ENCODE measurements at regions not wholly inside any gene's neighbourhood (a gene's known extent, or its start where the extent isn't known, plus 50 kb on each side); places are given as distances from the start of the nearest gene placed in this dataset.

DNA sequence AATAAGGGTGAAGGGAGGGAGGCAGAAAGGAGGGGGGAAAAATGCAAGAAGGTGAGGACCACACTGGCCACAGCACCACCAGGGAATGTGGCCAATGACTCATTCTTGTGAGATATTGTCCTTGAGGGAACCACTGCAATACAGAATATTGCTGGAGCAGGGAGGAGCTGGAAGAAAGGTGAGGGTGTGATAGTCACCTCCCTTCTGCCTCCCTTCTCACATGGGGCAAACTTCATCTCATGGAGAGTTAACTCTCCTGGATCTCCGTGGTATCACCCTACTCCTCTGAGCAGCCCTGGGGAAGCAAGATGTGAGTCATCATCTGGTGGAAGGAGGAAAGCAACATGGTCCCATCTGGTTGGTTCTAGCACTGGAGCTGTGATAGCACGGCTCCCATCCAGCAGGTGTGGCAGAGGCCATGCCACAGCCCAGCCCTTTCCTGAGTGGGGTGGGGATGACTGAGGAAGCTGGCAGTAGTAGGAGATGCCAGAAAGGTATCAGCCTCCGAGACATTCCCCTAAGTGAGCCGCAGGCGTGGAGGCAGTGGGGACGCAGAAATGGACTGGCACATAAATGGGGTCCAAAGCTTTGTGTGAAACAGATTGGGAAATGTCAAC lies 115.9 kb upstream of the LPP start:
- TF ChIP-seq, protein P1, sequence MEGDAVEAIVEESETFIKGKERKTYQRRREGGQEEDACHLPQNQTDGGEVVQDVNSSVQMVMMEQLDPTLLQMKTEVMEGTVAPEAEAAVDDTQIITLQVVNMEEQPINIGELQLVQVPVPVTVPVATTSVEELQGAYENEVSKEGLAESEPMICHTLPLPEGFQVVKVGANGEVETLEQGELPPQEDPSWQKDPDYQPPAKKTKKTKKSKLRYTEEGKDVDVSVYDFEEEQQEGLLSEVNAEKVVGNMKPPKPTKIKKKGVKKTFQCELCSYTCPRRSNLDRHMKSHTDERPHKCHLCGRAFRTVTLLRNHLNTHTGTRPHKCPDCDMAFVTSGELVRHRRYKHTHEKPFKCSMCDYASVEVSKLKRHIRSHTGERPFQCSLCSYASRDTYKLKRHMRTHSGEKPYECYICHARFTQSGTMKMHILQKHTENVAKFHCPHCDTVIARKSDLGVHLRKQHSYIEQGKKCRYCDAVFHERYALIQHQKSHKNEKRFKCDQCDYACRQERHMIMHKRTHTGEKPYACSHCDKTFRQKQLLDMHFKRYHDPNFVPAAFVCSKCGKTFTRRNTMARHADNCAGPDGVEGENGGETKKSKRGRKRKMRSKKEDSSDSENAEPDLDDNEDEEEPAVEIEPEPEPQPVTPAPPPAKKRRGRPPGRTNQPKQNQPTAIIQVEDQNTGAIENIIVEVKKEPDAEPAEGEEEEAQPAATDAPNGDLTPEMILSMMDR (IDR thresholded peaks at IDR 0.05; ENCODE audit: insufficient read depth, low read depth, low read length) = no peak
- Histone ChIP-seq H3K36me3 (ENCODE audit: control insufficient read depth, insufficient read depth, low read length) (no peaks in the 10 kb centered on the region), H3K27me3 (ENCODE audit: control insufficient read depth, insufficient read depth, low read length) (no peaks in the 10 kb centered on the region), H3K4me3 (ENCODE audit: low read depth, low read length) (no peak overlapping the region)
- ChIA-PET CTCF (interaction anchor here (1.7 kb wide), 1 partner anchor 14 kb away, joined by 4 read pairs; no protein-coding TSS in a partner anchor), POLR2A (no interaction called here)
- no peak for DNase-seq (ENCODE audit: low read depth)

DNA sequence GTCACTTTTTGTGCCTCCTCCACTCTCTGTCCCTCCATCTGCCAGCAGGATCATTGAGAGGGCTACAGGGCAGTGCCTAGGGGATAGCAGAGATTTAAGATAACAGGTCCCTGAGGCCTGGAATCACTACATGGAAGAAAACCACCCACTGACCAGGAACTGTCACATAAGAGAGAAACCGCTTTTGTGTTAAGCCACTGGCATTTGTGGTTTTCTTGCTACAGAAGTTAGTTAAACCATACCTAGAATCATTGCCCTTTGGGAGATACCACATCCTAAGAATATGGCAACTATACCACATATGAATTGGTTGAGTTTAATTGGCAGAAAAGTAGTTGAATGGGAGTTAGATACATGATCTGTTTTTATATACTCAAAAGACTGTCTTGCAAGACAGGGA lies 112.8 kb upstream of the LPP start:
- TF ChIP-seq, protein P1 (IDR thresholded peaks at IDR 0.05; ENCODE audit: insufficient read depth, low read depth, low read length) = no peak
- Histone ChIP-seq H3K4me3 (ENCODE audit: low read depth, low read length) (no peak overlapping the region), H3K27me3 (ENCODE audit: control insufficient read depth, insufficient read depth, low read length) (no peaks in the 10 kb centered on the region; the same call in 1 of the 2 replicates), H3K36me3 (ENCODE audit: control insufficient read depth, insufficient read depth, low read length) (no peaks in the 10 kb centered on the region)
- CTCF ChIA-PET = interaction anchor here (1.2 kb wide), 1 partner anchor 8 kb away, joined by 4 read pairs; no protein-coding TSS in a partner anchor
- POLR2A ChIA-PET = no interaction called here
- no peak for DNase-seq (ENCODE audit: low read depth)

DNA sequence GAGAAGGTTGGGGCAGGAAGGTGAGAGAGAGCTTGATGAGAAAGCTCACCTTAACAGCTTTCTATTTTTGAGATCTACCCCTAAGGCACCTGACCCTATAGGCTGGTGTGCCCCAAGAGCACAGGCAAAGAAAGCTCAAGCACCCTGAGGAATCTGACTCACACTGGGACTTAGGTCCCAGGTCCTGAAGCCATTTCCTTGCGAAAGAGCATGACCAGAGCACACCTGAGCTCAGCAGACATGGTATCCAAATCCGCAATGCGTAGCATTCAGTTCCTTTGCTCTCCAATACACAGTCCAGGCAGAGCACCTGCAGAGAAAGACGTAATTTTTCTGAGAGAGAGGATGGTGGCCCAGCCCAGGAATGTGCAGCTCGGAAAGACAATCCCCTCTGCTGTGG lies 112.1 kb upstream of the LPP start:
- POLR2A ChIA-PET = no interaction called here
- Histone ChIP-seq H3K27me3 (ENCODE audit: control insufficient read depth, insufficient read depth, low read length) (no peaks in the 10 kb centered on the region; the same call in 1 of the 2 replicates), H3K4me3 (ENCODE audit: low read depth, low read length) (no peak overlapping the region), H3K36me3 (ENCODE audit: control insufficient read depth, insufficient read depth, low read length) (no peaks in the 10 kb centered on the region)
- TF ChIP-seq, protein P1 (IDR thresholded peaks at IDR 0.05; ENCODE audit: insufficient read depth, low read depth, low read length) = no peak
- DNase-seq (ENCODE audit: low read depth) = no peak
- CTCF ChIA-PET = interaction anchor here (1.1 to 1.2 kb wide), 2 partner anchors 9 to 294 kb away, joined by 3 to 4 read pairs; no protein-coding TSS in a partner anchor

DNA sequence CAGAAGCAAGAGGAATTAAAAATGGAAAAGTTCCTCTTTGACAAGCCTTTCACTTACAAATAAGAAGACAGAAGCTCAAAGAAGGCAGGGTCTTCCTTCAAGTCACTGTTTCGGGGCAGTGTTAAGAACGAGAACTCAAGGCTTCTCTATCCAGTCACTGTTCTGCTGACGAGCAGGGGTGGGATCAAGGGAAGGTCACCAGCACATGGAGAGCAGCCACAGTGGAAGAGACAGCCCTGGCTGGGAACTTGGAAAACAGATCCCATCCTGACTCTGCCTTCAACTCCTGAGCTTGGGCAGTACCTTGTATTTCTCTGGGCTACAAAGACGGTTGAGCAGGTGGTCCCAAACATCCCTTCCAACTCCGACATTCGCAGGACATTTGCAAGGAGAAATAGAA lies 111.5 kb upstream of the LPP start:
- CTCF ChIA-PET = interaction anchor here (1.1 to 1.2 kb wide), 2 partner anchors 9 to 295 kb away, joined by 3 to 4 read pairs; no protein-coding TSS in a partner anchor

DNA sequence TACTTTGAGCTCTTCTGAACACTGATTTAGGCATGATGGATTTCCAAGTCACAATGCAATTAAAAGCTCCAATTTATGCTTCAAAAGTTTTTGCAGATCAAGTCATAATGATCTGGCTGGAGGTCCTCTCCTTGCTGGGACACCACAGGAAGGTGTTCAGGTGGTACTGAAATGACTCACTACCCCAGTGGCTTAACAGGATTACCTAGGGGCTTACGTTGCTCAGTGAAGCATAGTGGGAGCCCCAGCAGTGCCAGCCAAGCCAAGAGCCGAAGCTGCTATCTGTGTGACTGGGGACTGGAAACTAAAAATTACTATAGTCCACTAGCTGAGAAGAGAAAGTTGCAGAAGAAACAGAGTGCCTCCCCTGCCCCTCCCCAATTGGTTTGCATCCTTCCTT lies 110.1 kb upstream of the LPP start:
- no peaks in the 10 kb centered on the region for H3K36me3 ChIP-seq (ENCODE audit: control insufficient read depth, insufficient read depth, low read length)
- CTCF ChIA-PET = interaction anchor here (0.9 to 1.5 kb wide), 3 partner anchors 43 to 910 kb away, joined by 3 to 4 read pairs (median 4); no protein-coding TSS in a partner anchor
- POLR2A ChIA-PET = no interaction called here

More for the DNA sequence above, 111.5 kb upstream of the LPP start:
- no peak for DNase-seq (ENCODE audit: low read depth)
- POLR2A ChIA-PET = no interaction called here
- TF ChIP-seq, protein P1 (IDR thresholded peaks at IDR 0.05; ENCODE audit: insufficient read depth, low read depth, low read length) = no peak
- no peak overlapping the region for H3K4me3 ChIP-seq (ENCODE audit: low read depth, low read length)
- H3K36me3 ChIP-seq (ENCODE audit: control insufficient read depth, insufficient read depth, low read length) = no peaks in the 10 kb centered on the region
- no peaks in the 10 kb centered on the region; the same call in 1 of the 2 replicates for H3K27me3 ChIP-seq (ENCODE audit: control insufficient read depth, insufficient read depth, low read length)

More for the DNA sequence above, 110.1 kb upstream of the LPP start:
- TF ChIP-seq, protein P1 (IDR thresholded peaks at IDR 0.05; ENCODE audit: insufficient read depth, low read depth, low read length) = no peak
- Histone ChIP-seq H3K4me3 (ENCODE audit: low read depth, low read length) (no peak overlapping the region), H3K27me3 (ENCODE audit: control insufficient read depth, insufficient read depth, low read length) (no peaks in the 10 kb centered on the region; the same call in 1 of the 2 replicates)
- no peak for DNase-seq (ENCODE audit: low read depth)

All from BJ (cell line).